Activated T-cell treated with anti-CD3 and anti-CD28 coated beads, Interleukin-2, amount 50 U/mL, for 1 hour (primary cell): ENCODE measurements at regions not wholly inside any gene's neighbourhood (a gene's known extent, or its start where the extent isn't known, plus 50 kb on each side); places are given as distances from the start of the nearest gene placed in this dataset.

Source experiments
- DNase-seq: peaks from one replicate; pipeline ENCODE4 v3.0.0-alpha.2; 2020

- DNase-seq = no peak
Observed at GRCh38 chr2:198483051-198483450, 678.7 kb downstream of the PLCL1 start.

DNA sequence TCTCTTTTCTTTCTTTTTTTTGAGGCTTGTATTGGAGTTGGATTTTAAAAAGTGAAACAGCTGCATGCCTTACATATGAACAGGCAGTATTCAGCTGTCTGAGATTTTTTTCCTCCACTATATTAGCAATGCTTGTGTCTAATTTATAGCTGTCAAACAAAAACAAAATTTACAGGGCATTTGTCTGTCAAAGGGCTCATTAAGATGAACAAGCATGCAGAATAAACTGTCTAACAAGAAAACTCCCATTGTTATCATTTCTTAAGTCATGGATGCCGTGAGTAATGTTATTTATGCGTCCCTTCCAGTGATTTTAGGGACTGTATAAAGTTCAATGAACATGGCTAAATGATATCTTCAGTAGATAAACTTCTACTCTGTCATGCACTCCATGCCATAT is 674.7 kb downstream of the PLCL1 start:
- DNase-seq = no peak

DNA sequence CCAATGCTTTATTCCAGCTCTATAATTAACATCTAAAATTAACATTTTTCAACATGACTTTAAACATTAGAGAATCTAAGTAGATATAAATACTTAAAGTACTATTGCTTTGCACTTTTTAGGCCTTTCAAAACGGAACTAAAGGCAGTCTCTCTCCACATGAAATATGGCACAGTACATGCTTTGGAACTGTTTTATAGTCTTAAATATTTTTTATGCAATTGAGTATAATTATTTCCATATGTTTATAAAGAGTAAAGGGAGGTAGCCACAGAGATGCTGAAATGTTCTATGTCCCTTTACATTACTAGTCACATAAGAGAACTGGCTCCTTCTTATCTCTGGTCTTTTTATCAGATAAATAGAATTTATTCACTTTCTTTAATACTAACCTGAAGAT is 674.0 kb downstream of the PLCL1 start:
- no peak for DNase-seq

- DNase-seq = no peak
Observed at GRCh38 chr2:198476007-198476406, 671.6 kb downstream of the PLCL1 start.

GRCh38 chr2:198471291-198471690 is 666.9 kb downstream of the PLCL1 start:
- no peak for DNase-seq

DNA sequence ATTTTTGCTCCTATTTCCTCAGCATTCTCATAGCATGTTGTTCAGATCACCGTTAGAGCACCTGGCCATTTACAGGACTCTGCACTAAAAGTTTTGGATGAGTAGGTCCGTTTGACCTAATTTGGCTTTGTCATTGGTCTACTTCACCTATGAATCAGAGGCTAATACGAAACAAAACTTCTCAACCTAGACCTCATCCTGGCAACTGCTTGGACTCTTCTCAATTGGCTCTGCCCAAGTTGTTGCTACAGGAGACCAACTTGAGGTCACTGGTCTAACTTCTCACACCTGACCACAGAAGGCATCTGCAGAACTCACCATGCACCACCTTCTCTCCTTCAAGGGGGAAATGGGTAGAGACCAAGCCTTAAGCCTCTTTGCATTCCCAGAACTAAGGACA is 663.7 kb downstream of the PLCL1 start:
- no peak for DNase-seq

DNA sequence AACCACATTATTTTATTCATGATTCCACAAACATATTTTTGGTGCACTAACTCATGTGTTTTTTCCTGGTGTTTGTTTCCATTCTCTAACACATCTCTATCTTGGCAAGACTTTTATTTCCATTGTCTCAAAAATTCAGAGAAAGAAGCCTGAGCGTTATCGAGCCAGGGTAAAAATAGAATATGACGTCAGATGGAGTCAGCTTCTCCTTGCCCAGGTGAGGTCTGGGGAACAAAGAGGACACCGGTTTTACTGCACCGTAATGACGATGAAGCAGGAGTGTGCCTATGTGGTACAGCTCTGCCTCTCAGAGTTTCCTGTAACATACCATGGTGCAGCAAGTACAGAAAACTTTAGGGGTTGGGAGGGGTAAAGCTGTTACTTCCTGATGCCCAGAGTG is 661.6 kb downstream of the PLCL1 start:
- no peak for DNase-seq

GRCh38 chr2:198456418-198456817 is 652.0 kb downstream of the PLCL1 start:
- DNase-seq = no peak

- no peak for DNase-seq
Observed at GRCh38 chr2:198453866-198454265, 649.5 kb downstream of the PLCL1 start.

DNA sequence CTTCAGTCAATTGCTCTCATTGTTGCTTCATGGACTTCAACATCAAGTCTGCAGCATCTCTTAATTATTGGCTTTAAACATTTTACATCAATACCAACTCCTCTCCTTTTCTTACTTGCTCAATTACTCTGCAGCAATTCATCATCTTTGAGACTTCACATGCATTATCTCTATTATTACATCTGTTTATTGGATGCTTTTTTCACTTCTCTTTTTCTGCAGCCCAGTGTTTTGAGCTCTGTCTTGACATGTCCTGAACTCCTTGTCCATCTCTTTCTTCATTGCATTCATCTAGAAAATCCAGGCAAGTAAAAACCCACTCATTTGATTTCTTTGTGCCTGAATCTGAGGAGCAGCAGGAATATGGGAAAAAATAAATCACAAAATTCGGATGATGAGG is 647.9 kb downstream of the PLCL1 start:
- DNase-seq = no peak

DNA sequence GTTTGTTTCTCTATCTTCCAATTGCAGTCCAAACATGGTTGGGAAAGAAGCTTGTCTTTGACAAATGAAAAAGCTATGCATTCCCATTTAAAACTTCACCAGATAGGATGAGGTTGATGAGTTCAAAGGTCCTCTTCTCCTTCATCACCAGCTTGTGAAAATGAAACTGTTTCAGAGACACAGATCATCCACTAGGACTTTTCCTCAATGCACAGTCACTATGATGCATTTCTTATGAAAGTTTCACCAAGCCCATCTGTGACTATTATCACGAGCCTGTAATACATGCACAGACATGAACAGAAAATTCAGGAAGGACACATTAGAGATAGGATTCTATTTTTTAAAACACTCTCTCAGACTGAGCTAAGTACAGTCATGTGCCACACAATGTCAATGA is 644.4 kb downstream of the PLCL1 start:
- DNase-seq = no peak

- no peak for DNase-seq
Observed at GRCh38 chr2:198444800-198445287, 640.5 kb downstream of the PLCL1 start.

GRCh38 chr2:198441901-198442300 is 637.5 kb downstream of the PLCL1 start:
- DNase-seq = no peak

DNA sequence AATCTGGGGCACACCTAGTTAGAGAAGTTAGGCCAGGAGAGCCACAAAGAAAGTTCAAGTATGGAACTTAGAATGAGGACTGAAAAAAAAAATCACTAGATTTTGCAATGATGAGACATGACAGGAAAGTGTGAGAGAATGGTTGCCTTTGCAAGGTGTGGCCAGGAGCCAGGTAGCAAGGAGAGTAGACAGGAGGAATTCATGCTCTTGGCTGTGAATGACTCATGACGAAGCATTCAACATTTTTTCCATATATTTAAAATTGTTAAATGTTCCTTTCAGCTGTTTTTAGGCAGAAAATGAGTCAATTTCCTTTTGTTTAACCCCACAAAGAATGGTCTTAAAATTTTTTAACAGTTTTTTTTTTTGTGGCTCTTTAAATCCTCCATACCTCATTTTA is 636.9 kb downstream of the PLCL1 start:
- no peak for DNase-seq

GRCh38 chr2:198440833-198441232 is 636.4 kb downstream of the PLCL1 start:
- DNase-seq = no peak

DNA sequence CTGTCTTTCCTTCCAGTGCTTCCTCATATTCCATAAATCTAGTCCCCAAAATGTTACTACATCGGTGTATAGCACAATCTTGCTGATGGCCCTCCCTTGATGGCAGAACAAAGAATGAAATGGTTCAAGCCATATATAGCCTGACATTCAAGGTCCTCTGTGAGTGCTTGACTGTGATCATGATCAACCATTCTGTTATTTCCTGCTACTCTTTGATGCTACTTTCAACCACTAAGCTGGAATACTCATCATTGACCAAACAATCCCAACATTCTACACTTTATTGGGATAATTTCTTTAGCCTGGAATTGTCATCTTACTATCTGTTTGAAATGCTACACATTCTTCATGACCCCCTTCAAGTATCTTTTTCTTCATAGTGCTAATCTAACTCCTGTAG is 633.9 kb downstream of the PLCL1 start:
- DNase-seq = no peak

DNA sequence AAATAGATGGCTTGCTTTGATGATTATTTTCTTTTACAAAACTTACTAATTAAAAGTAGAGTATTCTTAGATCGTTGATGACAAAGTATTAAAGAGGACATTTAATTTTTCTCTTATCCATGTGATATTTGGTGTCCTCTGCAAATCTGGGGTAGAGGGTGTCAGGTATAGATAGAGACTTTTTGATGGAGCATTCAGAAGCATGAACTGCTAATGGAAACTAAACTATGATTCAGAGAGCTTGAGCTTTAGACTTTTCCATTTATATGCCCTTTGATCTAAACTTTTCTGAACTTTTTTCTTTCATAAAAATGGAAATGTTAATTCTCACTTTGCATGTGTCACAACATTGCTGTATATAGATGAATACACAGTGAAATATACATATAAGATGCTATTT is 619.7 kb downstream of the PLCL1 start:
- no peak for DNase-seq

- DNase-seq = no peak
Observed at GRCh38 chr2:198417836-198418235, 613.4 kb downstream of the PLCL1 start.

- DNase-seq = no peak
Observed at GRCh38 chr2:198414976-198415375, 610.6 kb downstream of the PLCL1 start.

- DNase-seq = no peak
Observed at GRCh38 chr2:198411936-198412335, 607.5 kb downstream of the PLCL1 start.

DNA sequence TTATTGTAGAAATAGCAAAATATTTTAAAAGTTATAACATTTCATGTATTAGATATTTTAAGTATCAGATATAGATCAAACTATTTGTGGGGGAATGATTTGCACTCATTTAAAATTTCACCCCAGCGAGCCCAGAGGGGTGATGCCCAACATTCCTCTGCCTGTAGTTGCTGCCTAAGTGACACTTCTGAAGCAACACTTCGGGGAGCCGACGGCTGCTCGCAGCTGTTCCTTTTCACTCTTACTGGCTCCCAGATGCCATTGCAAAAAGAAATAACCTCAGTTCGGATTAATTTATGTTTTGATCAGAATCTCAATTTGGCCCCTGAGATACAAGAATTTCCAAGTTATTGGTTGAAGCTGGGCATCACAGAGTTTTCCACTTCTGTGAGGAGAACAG is 603.8 kb downstream of the PLCL1 start:
- no peak for DNase-seq

- DNase-seq = no peak
Observed at GRCh38 chr2:198405311-198405710, 600.9 kb downstream of the PLCL1 start.

GRCh38 chr2:198401644-198402043 is 597.3 kb downstream of the PLCL1 start:
- DNase-seq = no peak

GRCh38 chr2:198400999-198401398 is 596.6 kb downstream of the PLCL1 start:
- no peak for DNase-seq

- DNase-seq = no peak
Observed at GRCh38 chr2:198394208-198394607, 589.8 kb downstream of the PLCL1 start.

DNA sequence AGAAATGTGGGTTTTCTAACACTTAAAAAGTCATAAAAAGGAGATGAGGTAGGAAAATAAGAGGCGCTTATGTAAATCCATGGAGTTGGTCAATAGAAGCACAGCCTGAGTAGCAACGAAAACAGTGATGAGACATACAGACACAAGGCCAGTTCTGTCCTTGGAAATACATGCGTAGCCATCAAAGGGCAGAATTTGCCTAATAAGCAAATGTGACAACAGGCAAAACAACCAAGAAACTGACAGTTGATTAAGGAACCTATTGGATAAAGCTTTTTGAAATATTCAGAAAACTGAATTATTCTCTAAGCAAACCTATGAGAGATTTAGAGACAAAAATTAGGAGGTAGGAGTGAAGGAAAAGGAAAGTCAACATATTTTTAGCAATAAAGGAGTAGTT is 586.3 kb downstream of the PLCL1 start:
- DNase-seq = no peak
